ENCODE measurements at regions not wholly inside any gene's neighbourhood (a gene's known extent, or its start where the extent isn't known, plus 50 kb on each side); places are given as distances from the start of the nearest gene placed in this dataset.

GRCh38 chr1:24981631-24982005 lies 51.5 kb upstream of the RUNX3 start:
- TF ChIP-seq CTCF (conservative IDR thresholded peaks at IDR 0.05 in 1 of 2, IDR thresholded peaks at IDR 0.05 in 1 of 2; ENCODE audit: low read depth in 1 of 2, low read length in 2 of 2), result no peak
- TF ChIP-seq EZH2 (IDR thresholded peaks at IDR 0.05; ENCODE audit: low read length, missing control alignments), result no peak
